ENCODE measurements at regions not wholly inside any gene's neighbourhood (a gene's known extent, or its start where the extent isn't known, plus 50 kb on each side); places are given as distances from the start of the nearest gene placed in this dataset.

- intact Hi-C loops (cut with DNase I), result no loop called here
- TF ChIP-seq, protein P1, sequence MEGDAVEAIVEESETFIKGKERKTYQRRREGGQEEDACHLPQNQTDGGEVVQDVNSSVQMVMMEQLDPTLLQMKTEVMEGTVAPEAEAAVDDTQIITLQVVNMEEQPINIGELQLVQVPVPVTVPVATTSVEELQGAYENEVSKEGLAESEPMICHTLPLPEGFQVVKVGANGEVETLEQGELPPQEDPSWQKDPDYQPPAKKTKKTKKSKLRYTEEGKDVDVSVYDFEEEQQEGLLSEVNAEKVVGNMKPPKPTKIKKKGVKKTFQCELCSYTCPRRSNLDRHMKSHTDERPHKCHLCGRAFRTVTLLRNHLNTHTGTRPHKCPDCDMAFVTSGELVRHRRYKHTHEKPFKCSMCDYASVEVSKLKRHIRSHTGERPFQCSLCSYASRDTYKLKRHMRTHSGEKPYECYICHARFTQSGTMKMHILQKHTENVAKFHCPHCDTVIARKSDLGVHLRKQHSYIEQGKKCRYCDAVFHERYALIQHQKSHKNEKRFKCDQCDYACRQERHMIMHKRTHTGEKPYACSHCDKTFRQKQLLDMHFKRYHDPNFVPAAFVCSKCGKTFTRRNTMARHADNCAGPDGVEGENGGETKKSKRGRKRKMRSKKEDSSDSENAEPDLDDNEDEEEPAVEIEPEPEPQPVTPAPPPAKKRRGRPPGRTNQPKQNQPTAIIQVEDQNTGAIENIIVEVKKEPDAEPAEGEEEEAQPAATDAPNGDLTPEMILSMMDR (IDR thresholded peaks at IDR 0.05), result no peak
- peaks cover 20% of the 10 kb centered on the region for H3K9me3 ChIP-seq
- no peaks in the 10 kb centered on the region for H3K36me3 ChIP-seq
- H3K4me3 ChIP-seq, result no peak overlapping the region
- no peak for ATAC-seq
- no peak for DNase-seq
- H3K4me1 ChIP-seq, result no peaks in the 10 kb centered on the region
- no peak overlapping the region for H3K27ac ChIP-seq
- H3K27me3 ChIP-seq (ENCODE audit: low read depth), result no peaks in the 10 kb centered on the region
These were observed 222.9 kb downstream of the PSAT1 start for GRCh38 chr9:78519786-78520185.

DNA sequence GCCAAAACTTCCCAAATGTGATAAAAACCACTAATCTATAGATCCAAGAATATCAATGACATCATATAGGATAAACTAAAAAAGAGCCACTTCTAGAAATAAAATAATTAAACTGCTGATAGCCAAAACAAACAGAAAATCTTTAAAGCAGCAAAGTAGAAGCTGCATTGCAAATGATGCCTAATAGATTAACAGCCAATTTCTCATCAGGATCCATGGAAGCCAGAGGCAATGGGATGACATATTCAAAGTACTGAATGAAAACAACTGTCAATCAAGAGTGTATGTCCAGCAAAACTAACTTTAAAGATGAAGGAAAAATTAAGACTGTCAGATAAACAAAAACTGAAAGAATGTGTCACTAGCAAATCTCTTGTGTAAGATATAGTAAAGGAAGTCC, 224.8 kb downstream of the PSAT1 start:
- Histone ChIP-seq H3K27me3 (ENCODE audit: low read depth) (no peaks in the 10 kb centered on the region), H3K4me3 (no peak overlapping the region), H3K27ac (no peak overlapping the region), H3K4me1 (no peaks in the 10 kb centered on the region), H3K36me3 (no peaks in the 10 kb centered on the region), H3K9me3 (peaks cover 20% of the 10 kb centered on the region)
- intact Hi-C loops (cut with DNase I), result no loop called here
- TF ChIP-seq, protein P1 (IDR thresholded peaks at IDR 0.05), result no peak
- DNase-seq, result no peak
- ATAC-seq, result no peak

DNA sequence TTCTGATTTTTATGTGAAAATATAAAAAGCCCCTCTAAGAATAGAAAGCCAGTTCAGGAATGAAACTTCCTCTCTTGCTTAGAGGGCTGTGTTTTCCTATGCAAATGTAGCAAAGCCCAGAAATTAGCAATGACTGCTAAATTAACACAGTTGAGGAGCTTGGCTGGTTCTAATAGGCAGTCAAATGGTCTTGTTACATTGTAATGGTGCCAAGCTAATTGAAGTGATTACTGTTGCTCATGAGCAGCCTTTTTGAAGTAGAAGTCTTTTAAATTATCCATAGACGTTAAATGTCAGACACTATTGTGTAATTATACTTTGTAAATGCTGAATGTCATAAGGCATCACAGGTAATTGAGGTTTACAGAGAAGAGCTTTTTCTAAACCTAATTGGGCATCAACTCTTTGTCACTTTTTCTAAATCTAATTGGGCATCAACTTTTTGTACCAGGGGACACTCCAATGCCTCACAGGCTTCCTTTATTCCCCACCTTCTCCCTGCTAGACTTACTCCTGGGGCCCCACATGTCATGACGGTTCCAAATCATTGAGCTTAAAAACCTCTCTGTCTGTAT, 229.1 kb downstream of the PSAT1 start:
- Histone ChIP-seq H3K4me1 (no peaks in the 10 kb centered on the region), H3K36me3 (no peaks in the 10 kb centered on the region), H3K9me3 (peaks cover 4% of the 10 kb centered on the region), H3K27me3 (ENCODE audit: low read depth) (no peaks in the 10 kb centered on the region), H3K27ac (no peak overlapping the region), H3K4me3 (no peak overlapping the region)
- ATAC-seq, result no peak
- no peak for DNase-seq
- TF ChIP-seq, protein P1 (IDR thresholded peaks at IDR 0.05), result no peak
- intact Hi-C loops (cut with DNase I), result no loop called here

- H3K27ac ChIP-seq, result no peak overlapping the region
- DNase-seq (no peak), ATAC-seq (no peak)
- intact Hi-C loops (cut with DNase I), result no loop called here
- no peak overlapping the region for H3K4me3 ChIP-seq
- H3K36me3 ChIP-seq, result no peaks in the 10 kb centered on the region
- no peaks in the 10 kb centered on the region for H3K4me1 ChIP-seq
- TF ChIP-seq, protein P1 (IDR thresholded peaks at IDR 0.05), result no peak
- H3K9me3 ChIP-seq, result no peaks in the 10 kb centered on the region
- H3K27me3 ChIP-seq (ENCODE audit: low read depth), result no peaks in the 10 kb centered on the region
These were observed 236.6 kb downstream of the PSAT1 start for GRCh38 chr9:78533500-78533899.

GRCh38 chr9:78539188-78539587, 242.3 kb downstream of the PSAT1 start:
- DNase-seq, result no peak
- Histone ChIP-seq H3K27ac (no peak overlapping the region), H3K4me1 (no peaks in the 10 kb centered on the region), H3K9me3 (no peaks in the 10 kb centered on the region), H3K4me3 (no peak overlapping the region), H3K36me3 (no peaks in the 10 kb centered on the region), H3K27me3 (ENCODE audit: low read depth) (no peaks in the 10 kb centered on the region)
- TF ChIP-seq, protein P1 (IDR thresholded peaks at IDR 0.05), result no peak
- intact Hi-C loops (cut with DNase I), result no loop called here
- ATAC-seq, result no peak

- Histone ChIP-seq H3K4me1 (no peaks in the 10 kb centered on the region), H3K27ac (no peak overlapping the region), H3K27me3 (ENCODE audit: low read depth) (no peaks in the 10 kb centered on the region), H3K36me3 (no peaks in the 10 kb centered on the region), H3K4me3 (no peak overlapping the region), H3K9me3 (no peaks in the 10 kb centered on the region)
- TF ChIP-seq, protein P1 (IDR thresholded peaks at IDR 0.05), result no peak
- no peak for DNase-seq
- no peak for ATAC-seq
- intact Hi-C loops (cut with DNase I), result no loop called here
These were observed 243.0 kb downstream of the PSAT1 start for GRCh38 chr9:78539904-78540303.

Measured in lower lobe of right lung (tissue), 2 donors.